Middle frontal gyrus (tissue), 1 donor: ENCODE measurements at regions not wholly inside any gene's neighbourhood (a gene's known extent, or its start where the extent isn't known, plus 50 kb on each side); places are given as distances from the start of the nearest gene placed in this dataset.
"Not testable (repeated sequence)": the region's sequence is repeated elsewhere in the genome, so short reads cannot be mapped to it uniquely, and the experiment has no call there.

Experiments
- DNase-seq: peaks from one replicate; pipeline ENCODE4 v3.0.0-alpha.2; 2015; ENCODE audit warnings: low spot score; ENCODE audit errors: extremely low spot score

- DNase-seq = no peak
Observed at GRCh38 chr2:53378791-53379190, 388.8 kb upstream of the CHAC2 start.

- DNase-seq = no peak
Observed at GRCh38 chr2:53373126-53373525, 394.5 kb upstream of the CHAC2 start.

GRCh38 chr2:53366543-53366942, 401.1 kb upstream of the CHAC2 start:
- DNase-seq = no peak

GRCh38 chr2:53362934-53363333, 404.7 kb upstream of the CHAC2 start:
- no peak for DNase-seq

GRCh38 chr2:53356291-53356905, 411.2 kb upstream of the CHAC2 start:
- no peak for DNase-seq

- no peak for DNase-seq
Observed at GRCh38 chr2:53353135-53354114, 414.2 kb upstream of the CHAC2 start.

- no peak for DNase-seq
Observed at GRCh38 chr2:53347269-53347668, 420.3 kb upstream of the CHAC2 start.

- no peak for DNase-seq
Observed at GRCh38 chr2:53342248-53342647, 425.4 kb upstream of the CHAC2 start.

GRCh38 chr2:53334610-53335009, 433.0 kb upstream of the CHAC2 start:
- no peak for DNase-seq

- DNase-seq = no peak
Observed at GRCh38 chr2:53331667-53332066, 435.9 kb upstream of the CHAC2 start.

GRCh38 chr2:53317861-53318260, 449.7 kb upstream of the CHAC2 start:
- no peak for DNase-seq

- DNase-seq = no peak
Observed at GRCh38 chr2:53315149-53315548, 452.5 kb upstream of the CHAC2 start.

- no peak for DNase-seq
Observed at GRCh38 chr2:53314718-53315117, 452.9 kb upstream of the CHAC2 start.

- DNase-seq = not testable (repeated sequence)
Observed at GRCh38 chr2:53313644-53314043, 454.0 kb upstream of the CHAC2 start.

- no peak for DNase-seq
Observed at GRCh38 chr2:53312721-53313120, 454.9 kb upstream of the CHAC2 start.

- no peak for DNase-seq
Observed at GRCh38 chr2:53312181-53312580, 455.4 kb upstream of the CHAC2 start.

GRCh38 chr2:53303012-53303578, 464.5 kb upstream of the CHAC2 start:
- DNase-seq = no peak

GRCh38 chr2:53302455-53302854, 465.1 kb upstream of the CHAC2 start:
- DNase-seq = no peak

GRCh38 chr2:53289309-53290006, 478.1 kb upstream of the CHAC2 start:
- DNase-seq = no peak

- no peak for DNase-seq
Observed at GRCh38 chr2:53286345-53286744, 481.3 kb upstream of the CHAC2 start.

- DNase-seq = no peak
Observed at GRCh38 chr2:53275743-53276142, 491.9 kb upstream of the CHAC2 start.

GRCh38 chr2:53268626-53269025, 499.0 kb upstream of the CHAC2 start:
- DNase-seq = no peak
